GM18867 (cell line): ENCODE measurements at regions not wholly inside any gene's neighbourhood (a gene's known extent, or its start where the extent isn't known, plus 50 kb on each side); places are given as distances from the start of the nearest gene placed in this dataset.
"Not testable (repeated sequence)": the region's sequence is repeated elsewhere in the genome, so short reads cannot be mapped to it uniquely, and the experiment has no call there.

Experiments
- ATAC-seq: cut with Tn5 transposase; IDR thresholded peaks from one replicate; pipeline ENCODE4 v1.9.1; 2021; ENCODE audit warnings: mild to moderate bottlenecking, moderate library complexity; ENCODE audit not compliant: unreplicated experiment

- no peak for ATAC-seq
Observed at GRCh38 chrX:150205011-150205410, 158.1 kb upstream of the MAMLD1 start.

- no peak for ATAC-seq
Observed at GRCh38 chrX:150207733-150208132, 155.4 kb upstream of the MAMLD1 start.

- ATAC-seq = no peak
Observed at GRCh38 chrX:150211988-150212387, 151.1 kb upstream of the MAMLD1 start.

- no peak for ATAC-seq
Observed at GRCh38 chrX:150212672-150213480, 150.2 kb upstream of the MAMLD1 start.

GRCh38 chrX:150213481-150214030 is 149.6 kb upstream of the MAMLD1 start:
- no peak for ATAC-seq

- ATAC-seq = not testable (repeated sequence)
Observed at GRCh38 chrX:150216000-150216399, 147.1 kb upstream of the MAMLD1 start.

- ATAC-seq = no peak
Observed at GRCh38 chrX:150216716-150217115, 146.4 kb upstream of the MAMLD1 start.

GRCh38 chrX:150217609-150218008 is 145.5 kb upstream of the MAMLD1 start:
- no peak for ATAC-seq

- ATAC-seq = no peak
Observed at GRCh38 chrX:150219374-150220185, 143.5 kb upstream of the MAMLD1 start.

- no peak for ATAC-seq
Observed at GRCh38 chrX:150223176-150224015, 139.7 kb upstream of the MAMLD1 start.

- ATAC-seq = no peak
Observed at GRCh38 chrX:150224676-150225075, 138.4 kb upstream of the MAMLD1 start.

GRCh38 chrX:150225266-150225665 is 137.9 kb upstream of the MAMLD1 start:
- no peak for ATAC-seq

- ATAC-seq = no peak
Observed at GRCh38 chrX:150225756-150226155, 137.4 kb upstream of the MAMLD1 start.

- ATAC-seq = no peak
Observed at GRCh38 chrX:150226223-150226965, 136.7 kb upstream of the MAMLD1 start.

- no peak for ATAC-seq
Observed at GRCh38 chrX:150227321-150227860, 135.7 kb upstream of the MAMLD1 start.

- no peak for ATAC-seq
Observed at GRCh38 chrX:150227873-150228410, 135.2 kb upstream of the MAMLD1 start.

GRCh38 chrX:150228431-150228830 is 134.7 kb upstream of the MAMLD1 start:
- no peak for ATAC-seq

- ATAC-seq = no peak
Observed at GRCh38 chrX:150229030-150229429, 134.1 kb upstream of the MAMLD1 start.

GRCh38 chrX:150229481-150229880 is 133.6 kb upstream of the MAMLD1 start:
- no peak for ATAC-seq

- not testable (repeated sequence) for ATAC-seq
Observed at GRCh38 chrX:150230952-150231351, 132.2 kb upstream of the MAMLD1 start.
